GM23338 (cell line): ENCODE measurements at regions not wholly inside any gene's neighbourhood (a gene's known extent, or its start where the extent isn't known, plus 50 kb on each side); places are given as distances from the start of the nearest gene placed in this dataset.

Source experiments
- CREB1 ChIP-seq: fragments of 250-450 bp; sonication (Bioruptor Pico); IDR thresholded peaks from 2 replicates; pipeline ENCODE4 v1.5.0; 2020; ENCODE audit warnings: low read depth, mild to moderate bottlenecking, moderate library complexity
- EZH2 ChIP-seq: fragments of 200-600 bp; sonication (generic); IDR thresholded peaks from one replicate; pipeline ENCODE4 v1.8.0; 2017; ENCODE audit warnings: antibody characterized with exemption, mild to moderate bottlenecking, low read depth; ENCODE audit not compliant: unreplicated experiment
- EZH2phosphoT487 ChIP-seq: fragments of 200-600 bp; sonication (generic); IDR thresholded peaks from one replicate; pipeline ENCODE4 v1.8.1; 2018; ENCODE audit warnings: antibody characterized with exemption; ENCODE audit not compliant: unreplicated experiment
- JUNB ChIP-seq: IDR thresholded peaks from one replicate; pipeline ENCODE4 v1.6.1; 2016; ENCODE audit warnings: antibody characterized with exemption; ENCODE audit not compliant: unreplicated experiment
- NANOG ChIP-seq: IDR thresholded peaks from 2 replicates; pipeline ENCODE4 v1.6.1; 2016; ENCODE audit warnings: antibody characterized with exemption, borderline replicate concordance
- POLR2AphosphoS5 ChIP-seq: IDR thresholded peaks from 2 replicates; pipeline ENCODE4 v1.6.1; 2016; ENCODE audit warnings: antibody characterized with exemption, low read depth
- STAT1 ChIP-seq: IDR thresholded peaks from one replicate; pipeline ENCODE4 v1.6.1; 2016; ENCODE audit warnings: antibody characterized with exemption; ENCODE audit not compliant: unreplicated experiment
- ZNF114 ChIP-seq: fragments of 250-450 bp; sonication (Bioruptor Pico); IDR thresholded peaks from 2 replicates; pipeline ENCODE4 v1.5.0; 2020; ENCODE audit warnings: mild to moderate bottlenecking, moderate library complexity
- ZNF331 ChIP-seq: fragments of 250-450 bp; sonication (Bioruptor Pico); IDR thresholded peaks from 2 replicates; pipeline ENCODE4 v1.5.0; 2020; ENCODE audit warnings: low read depth, mild to moderate bottlenecking, moderate library complexity
- TF ChIP-seq, protein P1 (sequence below): IDR thresholded peaks from one replicate; pipeline ENCODE4 v1.6.1; 2018; ENCODE audit warnings: antibody characterized with exemption; ENCODE audit not compliant: unreplicated experiment
- TF ChIP-seq, protein P2 (sequence below), 2 experiments: fragments of 200-600 bp in 1 of 2; sonication (generic) in 1 of 2; conservative IDR thresholded peaks; 2 replicates each; pipeline versions ENCODE4 v1.5.1 to v1.6.1; 2016 to 2017; ENCODE audit warnings: antibody characterized with exemption in 2 of 2, low read depth in 2 of 2, mild to moderate bottlenecking in 2 of 2, moderate library complexity in 1 of 2
- TF ChIP-seq, protein P3 (sequence below): IDR thresholded peaks from 2 replicates; pipeline ENCODE4 v1.6.1; 2016; ENCODE audit warnings: antibody characterized with exemption

DNA sequence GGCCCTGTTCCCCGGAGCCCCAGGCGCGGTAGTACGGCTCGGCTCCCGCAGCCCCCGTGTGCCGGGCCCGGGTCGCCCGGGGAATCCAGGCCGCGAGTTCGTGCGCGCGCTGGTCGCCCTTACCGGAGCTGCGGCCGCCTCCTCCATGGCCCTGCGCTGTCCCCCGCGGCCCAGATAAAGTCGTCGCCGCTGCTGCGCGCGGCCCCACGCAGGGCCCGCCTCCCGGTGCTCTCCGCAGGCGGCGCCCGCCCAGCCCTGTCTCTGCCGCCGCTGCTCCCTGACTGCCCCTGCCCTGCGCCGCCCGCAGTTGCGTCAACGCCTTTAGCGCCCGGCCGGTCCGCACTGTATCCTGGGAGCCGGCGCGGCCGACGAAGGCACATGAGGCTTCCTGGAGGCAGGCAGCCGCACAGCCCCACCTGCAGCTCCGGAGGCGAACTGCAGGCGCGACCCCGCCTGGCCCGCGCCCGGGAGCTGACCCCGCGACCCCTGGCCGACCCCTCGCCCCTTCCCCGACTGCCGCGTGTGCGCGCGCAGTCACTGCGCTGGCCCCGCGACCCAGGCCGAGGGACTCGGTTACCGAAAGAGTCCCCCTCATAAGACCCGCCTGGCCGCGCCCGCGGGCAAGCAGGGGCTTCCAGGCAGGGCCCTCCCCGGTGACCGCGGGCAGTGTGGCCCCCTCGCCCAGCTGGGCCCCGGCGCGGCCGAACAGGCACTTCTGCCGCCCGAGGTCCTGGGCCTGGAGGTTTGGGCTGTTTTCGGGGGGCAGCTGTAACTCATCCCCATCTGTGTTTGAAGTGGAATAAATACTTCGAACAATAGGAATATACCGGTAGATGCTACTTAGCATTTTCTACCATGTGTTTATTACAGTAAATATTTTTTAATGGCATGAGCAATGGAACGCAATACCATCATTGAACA, 127.1 kb upstream of the ZNF746 start:
- TF ChIP-seq ZNF114 (CRISPR knock-in tag) (no peak), EZH2phosphoT487 (no peak), ZNF331 (CRISPR knock-in tag) (no peak), EZH2 (no peak), POLR2AphosphoS5 (peak; percentile 90), CREB1 (peak; percentile 80), NANOG (no peak), JUNB (no peak), STAT1 (no peak)
- TF ChIP-seq, protein P1, sequence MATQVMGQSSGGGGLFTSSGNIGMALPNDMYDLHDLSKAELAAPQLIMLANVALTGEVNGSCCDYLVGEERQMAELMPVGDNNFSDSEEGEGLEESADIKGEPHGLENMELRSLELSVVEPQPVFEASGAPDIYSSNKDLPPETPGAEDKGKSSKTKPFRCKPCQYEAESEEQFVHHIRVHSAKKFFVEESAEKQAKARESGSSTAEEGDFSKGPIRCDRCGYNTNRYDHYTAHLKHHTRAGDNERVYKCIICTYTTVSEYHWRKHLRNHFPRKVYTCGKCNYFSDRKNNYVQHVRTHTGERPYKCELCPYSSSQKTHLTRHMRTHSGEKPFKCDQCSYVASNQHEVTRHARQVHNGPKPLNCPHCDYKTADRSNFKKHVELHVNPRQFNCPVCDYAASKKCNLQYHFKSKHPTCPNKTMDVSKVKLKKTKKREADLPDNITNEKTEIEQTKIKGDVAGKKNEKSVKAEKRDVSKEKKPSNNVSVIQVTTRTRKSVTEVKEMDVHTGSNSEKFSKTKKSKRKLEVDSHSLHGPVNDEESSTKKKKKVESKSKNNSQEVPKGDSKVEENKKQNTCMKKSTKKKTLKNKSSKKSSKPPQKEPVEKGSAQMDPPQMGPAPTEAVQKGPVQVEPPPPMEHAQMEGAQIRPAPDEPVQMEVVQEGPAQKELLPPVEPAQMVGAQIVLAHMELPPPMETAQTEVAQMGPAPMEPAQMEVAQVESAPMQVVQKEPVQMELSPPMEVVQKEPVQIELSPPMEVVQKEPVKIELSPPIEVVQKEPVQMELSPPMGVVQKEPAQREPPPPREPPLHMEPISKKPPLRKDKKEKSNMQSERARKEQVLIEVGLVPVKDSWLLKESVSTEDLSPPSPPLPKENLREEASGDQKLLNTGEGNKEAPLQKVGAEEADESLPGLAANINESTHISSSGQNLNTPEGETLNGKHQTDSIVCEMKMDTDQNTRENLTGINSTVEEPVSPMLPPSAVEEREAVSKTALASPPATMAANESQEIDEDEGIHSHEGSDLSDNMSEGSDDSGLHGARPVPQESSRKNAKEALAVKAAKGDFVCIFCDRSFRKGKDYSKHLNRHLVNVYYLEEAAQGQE = no peak
- TF ChIP-seq, protein P2, sequence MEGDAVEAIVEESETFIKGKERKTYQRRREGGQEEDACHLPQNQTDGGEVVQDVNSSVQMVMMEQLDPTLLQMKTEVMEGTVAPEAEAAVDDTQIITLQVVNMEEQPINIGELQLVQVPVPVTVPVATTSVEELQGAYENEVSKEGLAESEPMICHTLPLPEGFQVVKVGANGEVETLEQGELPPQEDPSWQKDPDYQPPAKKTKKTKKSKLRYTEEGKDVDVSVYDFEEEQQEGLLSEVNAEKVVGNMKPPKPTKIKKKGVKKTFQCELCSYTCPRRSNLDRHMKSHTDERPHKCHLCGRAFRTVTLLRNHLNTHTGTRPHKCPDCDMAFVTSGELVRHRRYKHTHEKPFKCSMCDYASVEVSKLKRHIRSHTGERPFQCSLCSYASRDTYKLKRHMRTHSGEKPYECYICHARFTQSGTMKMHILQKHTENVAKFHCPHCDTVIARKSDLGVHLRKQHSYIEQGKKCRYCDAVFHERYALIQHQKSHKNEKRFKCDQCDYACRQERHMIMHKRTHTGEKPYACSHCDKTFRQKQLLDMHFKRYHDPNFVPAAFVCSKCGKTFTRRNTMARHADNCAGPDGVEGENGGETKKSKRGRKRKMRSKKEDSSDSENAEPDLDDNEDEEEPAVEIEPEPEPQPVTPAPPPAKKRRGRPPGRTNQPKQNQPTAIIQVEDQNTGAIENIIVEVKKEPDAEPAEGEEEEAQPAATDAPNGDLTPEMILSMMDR (conservative IDR thresholded peaks at IDR 0.05; ENCODE audit: low read depth in 2 of 2) = peak; percentile 50 to 80
- TF ChIP-seq, protein P3, sequence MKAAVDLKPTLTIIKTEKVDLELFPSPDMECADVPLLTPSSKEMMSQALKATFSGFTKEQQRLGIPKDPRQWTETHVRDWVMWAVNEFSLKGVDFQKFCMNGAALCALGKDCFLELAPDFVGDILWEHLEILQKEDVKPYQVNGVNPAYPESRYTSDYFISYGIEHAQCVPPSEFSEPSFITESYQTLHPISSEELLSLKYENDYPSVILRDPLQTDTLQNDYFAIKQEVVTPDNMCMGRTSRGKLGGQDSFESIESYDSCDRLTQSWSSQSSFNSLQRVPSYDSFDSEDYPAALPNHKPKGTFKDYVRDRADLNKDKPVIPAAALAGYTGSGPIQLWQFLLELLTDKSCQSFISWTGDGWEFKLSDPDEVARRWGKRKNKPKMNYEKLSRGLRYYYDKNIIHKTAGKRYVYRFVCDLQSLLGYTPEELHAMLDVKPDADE = peak; percentile 43; the same call in 1 of the 2 replicates
